Stomach (tissue), 8 donors: ENCODE measurements at regions not wholly inside any gene's neighbourhood (a gene's known extent, or its start where the extent isn't known, plus 50 kb on each side); places are given as distances from the start of the nearest gene placed in this dataset.

Source experiments
- DNase-seq, 2 donors: peaks; one replicate each; pipeline versions ENCODE4 v3.0.0 to v3.0.0-alpha.2; 2013 to 2019
- H3K27ac ChIP-seq, 5 donors: fragments of 200-600 bp in 4 of 5; sonication (generic) in 4 of 5; one replicate each; pipeline ENCODE4 v1.5.1; 2013 to 2019; ENCODE audit warnings: mild to moderate bottlenecking in 1 of 5, moderate library complexity in 1 of 5
- H3K27me3 ChIP-seq, 3 donors: fragments of 200-600 bp; sonication (generic); one replicate each; pipeline ENCODE4 v1.5.1; 2017 to 2019; ENCODE audit warnings: mixed run types in 1 of 3
- H3K36me3 ChIP-seq, 4 donors: fragments of 200-600 bp; sonication (generic); 1 replicate in 3 of 4; 2 replicates in 1 of 4; pipeline ENCODE4 v1.5.1; 2016 to 2019
- H3K4me1 ChIP-seq, 4 donors: fragments of 200-600 bp; sonication (generic); one replicate each; pipeline ENCODE4 v1.5.1; 2016 to 2019
- H3K4me3 ChIP-seq, 4 donors: fragments of 200-600 bp; sonication (generic) in 3 of 4; one replicate each; pipeline ENCODE4 v1.5.1; 2016 to 2019; ENCODE audit warnings: mild to moderate bottlenecking in 1 of 4
- H3K9me3 ChIP-seq, 4 donors: fragments of 200-600 bp; sonication (generic); one replicate each; pipeline ENCODE4 v1.5.1; 2016 to 2019
- CTCF ChIP-seq, 7 experiments: fragments of 450-650 bp in 4 of 7; fragments of 200-600 bp in 3 of 7; sonication (generic) in 3 of 7; IDR thresholded peaks; one replicate each; pipeline ENCODE4 v1.5.1; 2016 to 2019; ENCODE audit warnings: antibody characterized with exemption in 7 of 7, control low read depth in 2 of 7, mild to moderate bottlenecking in 1 of 7
- EP300 ChIP-seq: sonication (generic); formaldehyde crosslinking; IDR thresholded peaks from one replicate; pipeline ENCODE4 v1.6.1; 2017; ENCODE audit warnings: antibody characterized with exemption
- POLR2A ChIP-seq, 4 donors: fragments of 450-650 bp; IDR thresholded peaks; one replicate each; pipeline ENCODE4 v1.6.1; 2016; ENCODE audit warnings: antibody characterized with exemption in 4 of 4, control low read depth in 2 of 4, mild to moderate bottlenecking in 1 of 4, moderate library complexity in 1 of 4
- POLR2AphosphoS5 ChIP-seq, 3 donors: sonication (generic); formaldehyde crosslinking; IDR thresholded peaks; one replicate each; pipeline ENCODE4 v1.6.1; 2016; ENCODE audit warnings: antibody characterized with exemption in 3 of 3
- WGBS, 5 donors: extraction: QIAGEN DNeasy Blood & Tissue Kit in 3 of 5; methylation state at CpG; one replicate each; pipeline versions ENCODE4 v1.1.5 to v1.1.7; 2013 to 2018; 5-methylcytosine and 5-hydroxymethylcytosine counted together
- intact Hi-C: fragments of 100-400 bp; cut with DNase I; formaldehyde crosslinking; loops from one replicate; pipeline ENCODE4 v1.15.1; 2023; ENCODE audit warnings: low total_unique reads
- donor health status: healthy with polysubstance abuse.
- donor health status: Bipolar disorder and iron deficiency.
- donor health status: healthy.

GRCh38 chr2:238785528-238785860 is 62.4 kb upstream of the TWIST2 start:
- intact Hi-C loops = no loop called here
- H3K36me3 ChIP-seq = no peaks in the 10 kb centered on the region
- 67 to 79% (median 70%) methylated on average over 9 of the region's 9 CpGs for WGBS, 5 donors
- TF ChIP-seq POLR2AphosphoS5 (IDR thresholded peaks at IDR 0.05) (no peak), POLR2A (IDR thresholded peaks at IDR 0.05) (no peak), EP300 (no peak), CTCF (IDR thresholded peaks at IDR 0.05) (no peak)
- peaks cover 0 to 6% (median 0%) of the 10 kb centered on the region in 4 donors for H3K4me1 ChIP-seq
- peak overlapping the region in 3 of 5 donors; percentile 10 to 58 (median 23) for H3K27ac ChIP-seq
- no peak overlapping the region for H3K4me3 ChIP-seq
- H3K27me3 ChIP-seq = peaks cover 0 to 6% (median 0%) of the 10 kb centered on the region in 3 donors
- DNase-seq = no peak
- peaks cover 0 to 7% (median 0%) of the 10 kb centered on the region in 4 donors for H3K9me3 ChIP-seq

GRCh38 chr2:238786379-238786778 is 61.5 kb upstream of the TWIST2 start:
- no peak overlapping the region for H3K27ac ChIP-seq
- TF ChIP-seq CTCF (IDR thresholded peaks at IDR 0.05) = no peak
- TF ChIP-seq POLR2A (IDR thresholded peaks at IDR 0.05) = no peak
- TF ChIP-seq POLR2AphosphoS5 (IDR thresholded peaks at IDR 0.05) = no peak
- no peak for TF ChIP-seq EP300

GRCh38 chr2:238786792-238787490 is 60.9 kb upstream of the TWIST2 start:
- H3K27ac ChIP-seq = no peak overlapping the region
- H3K9me3 ChIP-seq = no peaks in the 10 kb centered on the region
- no peaks in the 10 kb centered on the region for H3K36me3 ChIP-seq
- peaks cover 0 to 6% (median 0%) of the 10 kb centered on the region in 4 donors for H3K4me1 ChIP-seq
- TF ChIP-seq POLR2AphosphoS5 (IDR thresholded peaks at IDR 0.05) (no peak), CTCF (IDR thresholded peaks at IDR 0.05) (no peak), POLR2A (IDR thresholded peaks at IDR 0.05) (no peak), EP300 (no peak)
- H3K4me3 ChIP-seq = no peak overlapping the region
- peaks cover 0 to 12% (median 0%) of the 10 kb centered on the region in 3 donors for H3K27me3 ChIP-seq
- intact Hi-C loops = no loop called here
- 82 to 87% (median 86%) methylated on average over 29 of the region's 29 CpGs for WGBS, 5 donors
- DNase-seq = no peak

More at GRCh38 chr2:238786379-238786778, 61.5 kb upstream of the TWIST2 start:
- intact Hi-C loops = no loop called here
- Histone ChIP-seq H3K36me3 (no peaks in the 10 kb centered on the region), H3K27me3 (peaks cover 0 to 8% (median 0%) of the 10 kb centered on the region in 3 donors), H3K4me1 (peaks cover 0 to 6% (median 0%) of the 10 kb centered on the region in 4 donors), H3K4me3 (no peak overlapping the region), H3K9me3 (peaks cover 0 to under 1% (median 0%) of the 10 kb centered on the region in 4 donors)
- DNase-seq = no peak
- WGBS, 5 donors = 78 to 90% (median 85%) methylated on average over 7 to 9 of the region's 9 CpGs

- no peaks in the 10 kb centered on the region for H3K36me3 ChIP-seq
- peaks cover 0 to 13% (median 0%) of the 10 kb centered on the region in 3 donors for H3K27me3 ChIP-seq
- DNase-seq = no peak
- no peak for TF ChIP-seq EP300
- no peak for TF ChIP-seq POLR2A (IDR thresholded peaks at IDR 0.05)
- TF ChIP-seq CTCF (IDR thresholded peaks at IDR 0.05) = no peak
- no peak for TF ChIP-seq POLR2AphosphoS5 (IDR thresholded peaks at IDR 0.05)
- no peak overlapping the region for H3K4me3 ChIP-seq
- peaks cover 0 to 6% (median 0%) of the 10 kb centered on the region in 4 donors for H3K4me1 ChIP-seq
- intact Hi-C loops = no loop called here
- 65 to 79% (median 67%) methylated on average over 5 of the region's 5 CpGs for WGBS, 5 donors
- no peak overlapping the region for H3K27ac ChIP-seq
- H3K9me3 ChIP-seq = no peaks in the 10 kb centered on the region
Observed at GRCh38 chr2:238787501-238787900, 60.4 kb upstream of the TWIST2 start.
